Inferior parietal cortex (tissue), 1 donor: ENCODE measurements at regions not wholly inside any gene's neighbourhood (a gene's known extent, or its start where the extent isn't known, plus 50 kb on each side); places are given as distances from the start of the nearest gene placed in this dataset.
"Not testable (repeated sequence)": the region's sequence is repeated elsewhere in the genome, so short reads cannot be mapped to it uniquely, and the experiment has no call there.

Experiments
- DNase-seq: peaks from one replicate; pipeline ENCODE4 v3.0.0-alpha.2; 2016; ENCODE audit errors: extremely low spot score

- no peak for DNase-seq
Measured at GRCh38 chrX:13386636-13387035, 66.8 kb upstream of the ATXN3L start.

DNA sequence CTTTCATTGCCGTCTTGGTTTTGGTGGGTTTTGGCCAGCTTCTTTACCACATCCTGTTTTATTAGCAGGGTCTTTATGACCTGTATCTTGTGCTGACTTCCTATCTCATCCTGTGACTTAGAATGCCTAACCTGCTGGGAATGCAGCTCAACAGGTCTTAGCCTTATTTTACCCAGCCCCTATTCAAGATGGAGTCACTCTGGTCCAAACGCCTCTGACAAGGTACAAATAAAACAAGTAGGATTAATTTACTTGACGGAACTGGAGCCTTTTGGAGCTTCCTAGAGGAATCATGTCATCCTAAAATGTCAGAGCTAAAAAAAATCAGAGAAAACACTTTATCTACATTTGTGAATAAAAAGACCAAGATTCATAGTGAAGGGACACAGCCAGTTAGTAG lies 66.2 kb upstream of the ATXN3L start:
- no peak for DNase-seq

DNA sequence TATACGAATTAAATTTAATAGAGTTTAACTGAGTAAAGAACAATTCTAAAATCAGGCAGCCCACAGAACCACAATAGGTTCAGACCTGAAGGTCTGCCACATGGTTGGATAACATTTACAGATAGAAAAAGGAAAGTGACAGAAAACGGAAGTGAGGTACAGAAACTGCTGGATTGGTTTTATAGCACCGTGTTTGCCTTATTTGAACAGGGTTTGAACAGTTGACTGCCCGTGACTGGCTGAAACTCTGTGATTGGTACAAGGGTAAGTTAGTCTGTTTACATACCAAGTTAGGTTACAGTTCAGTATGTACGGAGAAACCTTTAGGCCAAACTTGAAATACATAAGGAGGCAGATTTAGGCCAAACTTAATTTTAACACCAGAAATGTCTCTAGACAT lies 64.1 kb upstream of the ATXN3L start:
- DNase-seq = no peak

GRCh38 chrX:13381514-13381913 lies 61.7 kb upstream of the ATXN3L start:
- no peak for DNase-seq

DNA sequence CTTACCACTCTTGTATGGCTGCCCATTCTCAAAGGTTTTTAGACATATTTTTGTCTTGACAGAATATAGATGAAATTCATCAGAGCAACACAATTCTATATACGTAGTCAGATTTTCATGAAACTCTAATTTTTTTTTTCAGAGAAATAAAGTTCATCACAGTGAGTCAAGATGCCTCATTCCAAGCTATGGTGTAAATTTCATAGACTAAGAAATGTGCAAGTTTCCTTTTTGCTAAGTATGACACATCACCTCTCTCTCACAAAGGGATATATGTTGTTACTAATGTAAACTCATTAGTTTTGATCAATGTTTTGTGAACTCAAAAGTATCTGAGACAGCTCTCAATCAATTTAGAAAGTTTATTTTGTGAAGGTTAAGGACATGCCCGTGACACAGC lies 60.4 kb upstream of the ATXN3L start:
- DNase-seq = no peak

DNA sequence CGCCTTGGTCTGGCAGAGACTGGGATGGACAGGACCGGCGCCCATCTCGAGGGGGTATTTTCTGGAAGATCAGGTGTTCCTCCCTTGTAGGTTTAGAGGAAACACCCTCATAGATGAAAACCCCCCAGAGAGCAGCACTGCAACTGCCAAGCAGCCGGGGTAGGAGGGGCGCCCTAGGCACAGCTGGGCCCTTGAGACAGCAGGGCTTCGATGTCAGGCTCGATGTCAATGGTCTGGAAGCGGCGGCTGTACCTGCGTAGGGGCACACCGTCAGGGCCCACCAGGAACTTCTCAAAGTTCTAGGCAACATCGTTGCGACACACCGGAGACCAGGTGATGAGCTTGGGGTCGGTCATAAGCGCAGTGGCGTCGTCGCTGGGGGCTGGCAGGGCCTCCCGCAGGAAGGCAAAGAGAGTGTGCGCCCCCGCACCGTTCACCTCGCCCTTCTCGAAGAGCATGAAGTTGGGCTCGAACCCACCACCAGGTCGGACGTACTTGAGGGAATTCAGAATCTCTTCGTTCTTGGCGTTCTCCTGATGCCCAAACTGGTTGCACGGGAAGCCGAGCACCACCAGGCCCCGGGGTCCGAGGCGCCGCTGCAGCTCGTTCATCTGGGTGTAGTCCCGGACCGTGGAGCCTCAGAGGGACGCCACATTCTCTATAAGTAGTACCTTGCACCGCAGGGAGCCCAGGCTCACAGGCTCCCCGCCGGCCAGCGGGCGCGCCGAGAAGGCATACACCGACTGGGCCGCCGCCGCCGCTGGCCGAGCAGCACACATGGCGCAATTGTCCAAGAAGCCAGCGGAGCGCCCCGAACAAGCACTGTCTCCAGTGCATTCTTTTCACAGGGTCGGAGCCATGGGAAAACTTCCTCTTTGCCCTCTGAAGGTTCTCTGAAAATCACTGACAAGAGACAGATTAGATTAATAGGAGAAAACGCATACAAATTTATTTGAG lies 59.0 kb upstream of the ATXN3L start:
- DNase-seq = not testable (repeated sequence)

GRCh38 chrX:13377550-13377934 lies 57.7 kb upstream of the ATXN3L start:
- DNase-seq = no peak

GRCh38 chrX:13376857-13377549 lies 57.1 kb upstream of the ATXN3L start:
- no peak for DNase-seq

GRCh38 chrX:13375596-13375995 lies 55.7 kb upstream of the ATXN3L start:
- DNase-seq = not testable (repeated sequence)

- no peak for DNase-seq
Measured at GRCh38 chrX:13374364-13374763, 54.5 kb upstream of the ATXN3L start.

DNA sequence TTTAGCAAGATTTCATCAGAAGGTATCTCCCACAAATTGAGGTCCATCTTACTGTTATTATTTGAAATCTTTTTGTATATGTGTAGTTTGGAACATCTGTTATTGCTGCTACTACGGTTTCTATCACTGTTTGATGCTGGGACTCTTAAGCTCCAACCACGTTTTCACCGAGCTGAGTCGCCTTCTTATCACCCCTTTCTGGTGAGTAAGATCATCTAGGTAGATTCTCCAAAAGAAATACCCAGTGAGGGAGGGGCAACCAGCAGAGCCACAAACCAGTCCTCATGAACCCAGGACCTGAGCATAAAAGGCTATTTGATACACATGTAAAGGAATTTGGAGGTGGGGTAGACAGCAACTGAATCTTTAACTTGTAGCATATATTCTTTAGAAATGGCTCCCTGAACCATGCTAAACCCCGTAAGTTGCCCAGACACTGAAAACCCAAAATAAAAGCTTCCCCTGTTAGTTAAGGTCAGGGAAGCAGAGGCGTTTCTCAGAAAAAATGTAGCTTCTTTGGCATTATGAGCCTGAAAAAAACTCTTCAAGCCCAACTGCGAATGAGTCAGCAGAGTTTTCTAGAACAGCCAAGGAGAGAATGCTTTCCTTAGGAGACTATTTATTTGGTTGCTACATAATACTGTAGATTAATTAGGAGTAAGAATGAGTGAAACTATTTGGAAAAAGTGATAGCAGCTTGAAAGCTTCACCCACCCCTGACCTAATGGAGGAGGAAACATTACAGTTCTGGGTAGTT lies 53.8 kb upstream of the ATXN3L start:
- DNase-seq = no peak

DNA sequence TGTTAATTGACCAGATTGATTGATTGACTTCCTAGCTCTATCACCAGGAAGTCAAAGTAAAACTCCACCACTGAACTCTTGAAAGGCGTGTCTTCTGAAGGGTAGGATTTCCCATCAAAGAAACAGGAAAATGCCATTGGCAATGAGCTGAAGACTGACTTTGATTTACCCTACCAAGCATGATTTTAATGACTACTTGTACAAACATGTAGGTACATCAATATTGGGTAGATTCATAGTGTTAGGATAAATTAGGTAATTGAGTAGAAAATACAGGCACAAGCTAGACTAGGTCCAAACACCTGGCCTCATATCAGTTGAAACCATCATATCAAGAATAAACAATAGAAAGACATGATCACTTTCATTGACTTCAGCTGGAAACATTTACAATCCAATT lies 53.2 kb upstream of the ATXN3L start:
- DNase-seq = no peak

GRCh38 chrX:13372203-13372980 lies 52.5 kb upstream of the ATXN3L start:
- DNase-seq = no peak

GRCh38 chrX:13371186-13371585 lies 51.3 kb upstream of the ATXN3L start:
- DNase-seq = no peak

DNA sequence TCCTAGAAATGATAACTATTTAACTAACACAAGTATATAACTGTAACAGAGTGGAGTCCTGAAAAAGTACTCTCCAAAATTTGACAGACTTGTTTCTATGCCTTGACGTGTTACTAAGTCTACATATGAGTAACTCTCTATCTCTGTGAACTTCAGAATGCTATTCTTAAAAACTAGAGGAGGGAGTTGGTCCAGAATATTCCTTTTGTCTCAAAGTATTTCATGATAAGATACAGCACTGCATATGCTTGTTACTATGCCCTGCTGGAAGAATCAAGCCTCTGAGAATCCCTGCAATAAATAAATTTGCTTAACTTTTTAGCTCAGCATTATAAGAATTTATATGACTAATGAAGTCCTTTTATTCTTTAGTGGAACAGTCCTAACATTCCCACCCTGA lies 50.9 kb upstream of the ATXN3L start:
- DNase-seq = no peak
